Vagina (tissue), 2 donors: ENCODE measurements at regions not wholly inside any gene's neighbourhood (a gene's known extent, or its start where the extent isn't known, plus 50 kb on each side); places are given as distances from the start of the nearest gene placed in this dataset.

Experiments
- DNase-seq, 2 donors: peaks; one replicate each; pipeline ENCODE4 v3.0.0-alpha.2; 2017; ENCODE audit errors: extremely low spot score in 2 of 2
- H3K27ac ChIP-seq: fragments of 200-600 bp; sonication (generic); one replicate; pipeline ENCODE4 v1.5.1; 2019
- H3K27me3 ChIP-seq: fragments of 200-600 bp; sonication (generic); one replicate; pipeline ENCODE4 v1.5.1; 2019
- H3K36me3 ChIP-seq, 2 donors: fragments of 200-600 bp; sonication (generic); one replicate each; pipeline ENCODE4 v1.5.1; 2017 to 2019
- H3K4me1 ChIP-seq: fragments of 200-600 bp; sonication (generic); one replicate; pipeline ENCODE4 v1.5.1; 2019
- H3K4me3 ChIP-seq, 2 donors: fragments of 200-600 bp; sonication (generic); 1 replicate in 1 of 2; 2 replicates in 1 of 2; pipeline ENCODE4 v1.5.1; 2016 to 2019
- H3K9me3 ChIP-seq: fragments of 200-600 bp; sonication (generic); one replicate; pipeline ENCODE4 v1.5.1; 2019
- CTCF ChIP-seq, 3 experiments: fragments of 450-650 bp in 2 of 3; fragments of 200-600 bp in 1 of 3; sonication (generic) in 1 of 3; IDR thresholded peaks; one replicate each; pipeline ENCODE4 v1.5.1; 2017 to 2019; ENCODE audit warnings: antibody characterized with exemption in 3 of 3, mild to moderate bottlenecking in 2 of 3, moderate library complexity in 2 of 3
- POLR2A ChIP-seq, 2 donors: fragments of 450-650 bp; IDR thresholded peaks; one replicate each; pipeline ENCODE4 v1.6.1; 2017; ENCODE audit warnings: antibody characterized with exemption in 2 of 2, mild to moderate bottlenecking in 2 of 2, moderate library complexity in 2 of 2
- POLR2AphosphoS5 ChIP-seq, 2 donors: sonication (generic); formaldehyde crosslinking; IDR thresholded peaks; one replicate each; pipeline ENCODE4 v1.9.0; 2017; ENCODE audit warnings: antibody characterized with exemption in 2 of 2, mild to moderate bottlenecking in 2 of 2, low read depth in 1 of 2; ENCODE audit not compliant: insufficient read depth in 1 of 2
- intact Hi-C: fragments of 100-400 bp; cut with DNase I; formaldehyde crosslinking; loops from one replicate; pipeline ENCODE4 v1.15.1; 2023

GRCh38 chr7:25520516-25520915, 292.2 kb upstream of the NPVF start:
- Histone ChIP-seq H3K4me1 (no peaks in the 10 kb centered on the region), H3K9me3 (no peaks in the 10 kb centered on the region), H3K4me3 (no peak overlapping the region), H3K36me3 (no peaks in the 10 kb centered on the region), H3K27ac (no peak overlapping the region), H3K27me3 (no peaks in the 10 kb centered on the region)
- no peak for DNase-seq
- intact Hi-C loops = no loop called here
- TF ChIP-seq POLR2AphosphoS5 (IDR thresholded peaks at IDR 0.05; ENCODE audit: insufficient read depth in 1 of 2, low read depth in 1 of 2) (no peak), CTCF (IDR thresholded peaks at IDR 0.05) (no peak), POLR2A (IDR thresholded peaks at IDR 0.05) (no peak)

GRCh38 chr7:25521236-25521635, 292.9 kb upstream of the NPVF start:
- intact Hi-C loops = no loop called here
- H3K9me3 ChIP-seq = no peaks in the 10 kb centered on the region

GRCh38 chr7:25522727-25523126, 294.4 kb upstream of the NPVF start:
- Histone ChIP-seq H3K36me3 (no peaks in the 10 kb centered on the region), H3K4me1 (no peaks in the 10 kb centered on the region), H3K4me3 (no peak overlapping the region), H3K27me3 (no peaks in the 10 kb centered on the region), H3K27ac (no peak overlapping the region), H3K9me3 (no peaks in the 10 kb centered on the region)
- intact Hi-C loops = no loop called here
- DNase-seq = no peak
- no peak for TF ChIP-seq CTCF (IDR thresholded peaks at IDR 0.05)
- no peak for TF ChIP-seq POLR2A (IDR thresholded peaks at IDR 0.05)
- TF ChIP-seq POLR2AphosphoS5 (IDR thresholded peaks at IDR 0.05; ENCODE audit: insufficient read depth in 1 of 2, low read depth in 1 of 2) = no peak

More at GRCh38 chr7:25521236-25521635, 292.9 kb upstream of the NPVF start:
- DNase-seq = no peak
- no peak overlapping the region for H3K27ac ChIP-seq
- TF ChIP-seq POLR2AphosphoS5 (IDR thresholded peaks at IDR 0.05; ENCODE audit: insufficient read depth in 1 of 2, low read depth in 1 of 2) (no peak), POLR2A (IDR thresholded peaks at IDR 0.05) (no peak), CTCF (IDR thresholded peaks at IDR 0.05) (no peak)
- no peak overlapping the region for H3K4me3 ChIP-seq
- no peaks in the 10 kb centered on the region for H3K4me1 ChIP-seq
- H3K27me3 ChIP-seq = no peaks in the 10 kb centered on the region
- no peaks in the 10 kb centered on the region for H3K36me3 ChIP-seq

- Histone ChIP-seq H3K4me3 (no peak overlapping the region), H3K27ac (no peak overlapping the region), H3K27me3 (no peaks in the 10 kb centered on the region), H3K4me1 (no peaks in the 10 kb centered on the region), H3K9me3 (no peaks in the 10 kb centered on the region), H3K36me3 (no peaks in the 10 kb centered on the region)
- DNase-seq = no peak
- intact Hi-C loops = no loop called here
- TF ChIP-seq CTCF (IDR thresholded peaks at IDR 0.05) = no peak
- TF ChIP-seq POLR2A (IDR thresholded peaks at IDR 0.05) = no peak
- TF ChIP-seq POLR2AphosphoS5 (IDR thresholded peaks at IDR 0.05; ENCODE audit: insufficient read depth in 1 of 2, low read depth in 1 of 2) = no peak
These were observed 299.4 kb upstream of the NPVF start for GRCh38 chr7:25527665-25528170.

GRCh38 chr7:25529320-25529719, 301.0 kb upstream of the NPVF start:
- H3K9me3 ChIP-seq = no peaks in the 10 kb centered on the region
- intact Hi-C loops = no loop called here
- no peak for DNase-seq

More at GRCh38 chr7:25529320-25529719, 301.0 kb upstream of the NPVF start:
- no peaks in the 10 kb centered on the region for H3K36me3 ChIP-seq
- H3K4me3 ChIP-seq = no peak overlapping the region
- TF ChIP-seq POLR2A (IDR thresholded peaks at IDR 0.05) = no peak
- no peak for TF ChIP-seq POLR2AphosphoS5 (IDR thresholded peaks at IDR 0.05; ENCODE audit: insufficient read depth in 1 of 2, low read depth in 1 of 2)
- no peak for TF ChIP-seq CTCF (IDR thresholded peaks at IDR 0.05)
- H3K27me3 ChIP-seq = no peaks in the 10 kb centered on the region
- no peaks in the 10 kb centered on the region for H3K4me1 ChIP-seq
- no peak overlapping the region for H3K27ac ChIP-seq
